Liver (tissue), 3 donors: ENCODE measurements at regions not wholly inside any gene's neighbourhood (a gene's known extent, or its start where the extent isn't known, plus 50 kb on each side); places are given as distances from the start of the nearest gene placed in this dataset.
"Not testable (repeated sequence)": the region's sequence is repeated elsewhere in the genome, so short reads cannot be mapped to it uniquely, and the experiment has no call there.

ENCODE experiments used
- EGR1 ChIP-seq, 2 donors: IDR thresholded peaks; 2 replicates each; pipeline ENCODE4 v1.6.1; 2016 to 2018; ENCODE audit warnings: antibody characterized with exemption in 2 of 2, low read depth in 2 of 2
- MAX ChIP-seq: IDR thresholded peaks from 2 replicates; pipeline ENCODE4 v1.6.1; 2016; ENCODE audit warnings: antibody characterized with exemption
- RAD21 ChIP-seq, 2 donors: IDR thresholded peaks; 2 replicates each; pipeline ENCODE4 v1.6.1; 2016; ENCODE audit warnings: antibody characterized with exemption in 2 of 2, mild to moderate bottlenecking in 2 of 2
- TAF1 ChIP-seq: conservative IDR thresholded peaks from 2 replicates; pipeline ENCODE4 v1.6.1; 2016; ENCODE audit warnings: antibody characterized with exemption, mild to moderate bottlenecking
- TF ChIP-seq, protein P1 (sequence below): fragments of 150-350 bp; IDR thresholded peaks from 2 replicates; pipeline ENCODE4 v1.5.1; 2017; ENCODE audit warnings: improper control_type of control experiment, low read depth, low read length; ENCODE audit not compliant: missing input control
- donor health status: healthy.
- donor health status: healthy.

- TF ChIP-seq, protein P1, sequence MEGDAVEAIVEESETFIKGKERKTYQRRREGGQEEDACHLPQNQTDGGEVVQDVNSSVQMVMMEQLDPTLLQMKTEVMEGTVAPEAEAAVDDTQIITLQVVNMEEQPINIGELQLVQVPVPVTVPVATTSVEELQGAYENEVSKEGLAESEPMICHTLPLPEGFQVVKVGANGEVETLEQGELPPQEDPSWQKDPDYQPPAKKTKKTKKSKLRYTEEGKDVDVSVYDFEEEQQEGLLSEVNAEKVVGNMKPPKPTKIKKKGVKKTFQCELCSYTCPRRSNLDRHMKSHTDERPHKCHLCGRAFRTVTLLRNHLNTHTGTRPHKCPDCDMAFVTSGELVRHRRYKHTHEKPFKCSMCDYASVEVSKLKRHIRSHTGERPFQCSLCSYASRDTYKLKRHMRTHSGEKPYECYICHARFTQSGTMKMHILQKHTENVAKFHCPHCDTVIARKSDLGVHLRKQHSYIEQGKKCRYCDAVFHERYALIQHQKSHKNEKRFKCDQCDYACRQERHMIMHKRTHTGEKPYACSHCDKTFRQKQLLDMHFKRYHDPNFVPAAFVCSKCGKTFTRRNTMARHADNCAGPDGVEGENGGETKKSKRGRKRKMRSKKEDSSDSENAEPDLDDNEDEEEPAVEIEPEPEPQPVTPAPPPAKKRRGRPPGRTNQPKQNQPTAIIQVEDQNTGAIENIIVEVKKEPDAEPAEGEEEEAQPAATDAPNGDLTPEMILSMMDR: not testable (repeated sequence)
- TF ChIP-seq TAF1; MAX; EGR1 (IDR thresholded peaks at IDR 0.05; ENCODE audit: low read depth in 2 of 2); RAD21 (IDR thresholded peaks at IDR 0.05): not testable (repeated sequence)
These were observed 73.2 kb upstream of the MRPS22 start for GRCh38 chr3:139270652-139271051.
